ENCODE measurements at regions not wholly inside any gene's neighbourhood (a gene's known extent, or its start where the extent isn't known, plus 50 kb on each side); places are given as distances from the start of the nearest gene placed in this dataset.

- DNase-seq (ENCODE audit: low read depth) = no peak
Observed at GRCh38 chrX:20432048-20432447, 165.3 kb upstream of the RPS6KA3 start.

- no peak for DNase-seq (ENCODE audit: low read depth)
Observed at GRCh38 chrX:20431486-20431885, 164.8 kb upstream of the RPS6KA3 start.

- DNase-seq (ENCODE audit: low read depth) = no peak
Observed at GRCh38 chrX:20427173-20427770, 160.6 kb upstream of the RPS6KA3 start.

- DNase-seq (ENCODE audit: low read depth) = no peak
Observed at GRCh38 chrX:20421697-20422096, 155.0 kb upstream of the RPS6KA3 start.

GRCh38 chrX:20421275-20421674 lies 154.6 kb upstream of the RPS6KA3 start:
- DNase-seq (ENCODE audit: low read depth) = no peak

GRCh38 chrX:20420058-20420457 lies 153.3 kb upstream of the RPS6KA3 start:
- DNase-seq (ENCODE audit: low read depth) = no peak

- DNase-seq (ENCODE audit: low read depth) = no peak
Observed at GRCh38 chrX:20418379-20419150, 151.9 kb upstream of the RPS6KA3 start.

- DNase-seq (ENCODE audit: low read depth) = no peak
Observed at GRCh38 chrX:20414762-20415445, 148.2 kb upstream of the RPS6KA3 start.

GRCh38 chrX:20414066-20414465 lies 147.4 kb upstream of the RPS6KA3 start:
- DNase-seq (ENCODE audit: low read depth) = no peak

GRCh38 chrX:20412871-20413486 lies 146.3 kb upstream of the RPS6KA3 start:
- DNase-seq (ENCODE audit: low read depth) = no peak

GRCh38 chrX:20410540-20410939 lies 143.8 kb upstream of the RPS6KA3 start:
- no peak for DNase-seq (ENCODE audit: low read depth)

GRCh38 chrX:20409991-20410390 lies 143.3 kb upstream of the RPS6KA3 start:
- no peak for DNase-seq (ENCODE audit: low read depth)

- DNase-seq (ENCODE audit: low read depth) = no peak
Observed at GRCh38 chrX:20402956-20403355, 136.2 kb upstream of the RPS6KA3 start.

GRCh38 chrX:20399728-20400414 lies 133.2 kb upstream of the RPS6KA3 start:
- DNase-seq (ENCODE audit: low read depth) = no peak

GRCh38 chrX:20397587-20397986 lies 130.9 kb upstream of the RPS6KA3 start:
- no peak for DNase-seq (ENCODE audit: low read depth)

- DNase-seq (ENCODE audit: low read depth) = no peak
Observed at GRCh38 chrX:20394451-20394850, 127.7 kb upstream of the RPS6KA3 start.

- DNase-seq (ENCODE audit: low read depth) = peak; percentile 9
Observed at GRCh38 chrX:20393944-20394343, 127.2 kb upstream of the RPS6KA3 start.

- DNase-seq (ENCODE audit: low read depth) = no peak
Observed at GRCh38 chrX:20388594-20388993, 121.9 kb upstream of the RPS6KA3 start.

- DNase-seq (ENCODE audit: low read depth) = no peak
Observed at GRCh38 chrX:20383477-20383876, 116.8 kb upstream of the RPS6KA3 start.

- DNase-seq (ENCODE audit: low read depth) = no peak
Observed at GRCh38 chrX:20382518-20383297, 116.0 kb upstream of the RPS6KA3 start.

- no peak for DNase-seq (ENCODE audit: low read depth)
Observed at GRCh38 chrX:20382082-20382481, 115.4 kb upstream of the RPS6KA3 start.
